Transverse colon (tissue), 4 donors: ENCODE measurements at regions not wholly inside any gene's neighbourhood (a gene's known extent, or its start where the extent isn't known, plus 50 kb on each side); places are given as distances from the start of the nearest gene placed in this dataset.

ENCODE experiments used
- POLR2A ChIP-seq: fragments of 450-650 bp; IDR thresholded peaks from one replicate; pipeline ENCODE4 v1.6.1; 2016; ENCODE audit warnings: antibody characterized with exemption, mild to moderate bottlenecking, moderate library complexity
- POLR2AphosphoS5 ChIP-seq, 3 donors: sonication (generic); formaldehyde crosslinking; IDR thresholded peaks; one replicate each; pipeline ENCODE4 v1.6.1; 2016; ENCODE audit warnings: antibody characterized with exemption in 3 of 3
- TF ChIP-seq, protein P1 (sequence below), 5 experiments: fragments of 200-600 bp in 3 of 5; fragments of 450-650 bp in 2 of 5; sonication (generic) in 3 of 5; IDR thresholded peaks; 1 replicate in 2 of 5; 2 replicates in 3 of 5; pipeline ENCODE4 v1.5.1; 2016 to 2017; ENCODE audit warnings: antibody characterized with exemption in 5 of 5, inconsistent platforms in 3 of 5, mild to moderate bottlenecking in 2 of 5, moderate library complexity in 1 of 5

DNA sequence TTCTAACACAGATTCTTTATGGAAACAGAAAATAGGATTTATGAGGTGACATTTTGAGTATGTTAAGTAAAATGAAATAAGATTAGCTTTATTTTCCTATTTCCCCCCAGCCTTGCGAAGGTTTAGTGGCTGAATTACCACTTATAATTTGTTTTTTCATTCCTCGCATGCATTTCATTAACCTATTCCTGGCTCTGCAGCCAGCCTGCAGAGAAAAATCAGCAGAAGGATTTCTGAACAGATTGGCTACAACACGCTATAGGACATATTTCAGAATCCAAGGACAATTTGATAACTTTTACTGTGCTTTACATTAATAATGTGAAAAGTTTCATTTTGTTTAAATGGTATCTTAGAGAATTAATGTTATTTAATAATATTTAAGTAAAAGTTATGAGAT, 162.4 kb upstream of the MMS22L start:
- TF ChIP-seq, protein P1, sequence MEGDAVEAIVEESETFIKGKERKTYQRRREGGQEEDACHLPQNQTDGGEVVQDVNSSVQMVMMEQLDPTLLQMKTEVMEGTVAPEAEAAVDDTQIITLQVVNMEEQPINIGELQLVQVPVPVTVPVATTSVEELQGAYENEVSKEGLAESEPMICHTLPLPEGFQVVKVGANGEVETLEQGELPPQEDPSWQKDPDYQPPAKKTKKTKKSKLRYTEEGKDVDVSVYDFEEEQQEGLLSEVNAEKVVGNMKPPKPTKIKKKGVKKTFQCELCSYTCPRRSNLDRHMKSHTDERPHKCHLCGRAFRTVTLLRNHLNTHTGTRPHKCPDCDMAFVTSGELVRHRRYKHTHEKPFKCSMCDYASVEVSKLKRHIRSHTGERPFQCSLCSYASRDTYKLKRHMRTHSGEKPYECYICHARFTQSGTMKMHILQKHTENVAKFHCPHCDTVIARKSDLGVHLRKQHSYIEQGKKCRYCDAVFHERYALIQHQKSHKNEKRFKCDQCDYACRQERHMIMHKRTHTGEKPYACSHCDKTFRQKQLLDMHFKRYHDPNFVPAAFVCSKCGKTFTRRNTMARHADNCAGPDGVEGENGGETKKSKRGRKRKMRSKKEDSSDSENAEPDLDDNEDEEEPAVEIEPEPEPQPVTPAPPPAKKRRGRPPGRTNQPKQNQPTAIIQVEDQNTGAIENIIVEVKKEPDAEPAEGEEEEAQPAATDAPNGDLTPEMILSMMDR (IDR thresholded peaks at IDR 0.05): no peak
- TF ChIP-seq POLR2AphosphoS5 (IDR thresholded peaks at IDR 0.05) (no peak), POLR2A (no peak)
